ENCODE measurements at regions not wholly inside any gene's neighbourhood (a gene's known extent, or its start where the extent isn't known, plus 50 kb on each side); places are given as distances from the start of the nearest gene placed in this dataset.
A peak's percentile ranks its signal among the peaks of the same experiment; 100 is the strongest.

DNA sequence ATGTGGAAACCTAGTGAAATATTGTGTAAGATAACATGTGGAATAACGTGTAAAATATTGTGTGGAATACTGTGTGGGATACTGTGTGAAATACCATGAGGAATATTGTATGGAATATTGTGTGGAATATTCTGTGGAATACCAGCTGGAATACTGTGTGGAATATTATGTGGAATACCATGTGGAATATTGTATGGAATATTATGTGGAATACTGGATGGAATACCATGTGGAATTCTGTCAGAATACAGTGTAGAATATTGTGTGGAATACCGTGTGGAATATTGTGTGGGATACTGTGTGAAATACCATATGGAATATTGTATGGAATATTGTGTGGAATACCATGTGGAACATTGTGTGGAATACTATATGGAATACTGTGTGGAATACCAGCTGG is 134.6 kb upstream of the CHST15 start (continued):
- TF ChIP-seq, protein P1, sequence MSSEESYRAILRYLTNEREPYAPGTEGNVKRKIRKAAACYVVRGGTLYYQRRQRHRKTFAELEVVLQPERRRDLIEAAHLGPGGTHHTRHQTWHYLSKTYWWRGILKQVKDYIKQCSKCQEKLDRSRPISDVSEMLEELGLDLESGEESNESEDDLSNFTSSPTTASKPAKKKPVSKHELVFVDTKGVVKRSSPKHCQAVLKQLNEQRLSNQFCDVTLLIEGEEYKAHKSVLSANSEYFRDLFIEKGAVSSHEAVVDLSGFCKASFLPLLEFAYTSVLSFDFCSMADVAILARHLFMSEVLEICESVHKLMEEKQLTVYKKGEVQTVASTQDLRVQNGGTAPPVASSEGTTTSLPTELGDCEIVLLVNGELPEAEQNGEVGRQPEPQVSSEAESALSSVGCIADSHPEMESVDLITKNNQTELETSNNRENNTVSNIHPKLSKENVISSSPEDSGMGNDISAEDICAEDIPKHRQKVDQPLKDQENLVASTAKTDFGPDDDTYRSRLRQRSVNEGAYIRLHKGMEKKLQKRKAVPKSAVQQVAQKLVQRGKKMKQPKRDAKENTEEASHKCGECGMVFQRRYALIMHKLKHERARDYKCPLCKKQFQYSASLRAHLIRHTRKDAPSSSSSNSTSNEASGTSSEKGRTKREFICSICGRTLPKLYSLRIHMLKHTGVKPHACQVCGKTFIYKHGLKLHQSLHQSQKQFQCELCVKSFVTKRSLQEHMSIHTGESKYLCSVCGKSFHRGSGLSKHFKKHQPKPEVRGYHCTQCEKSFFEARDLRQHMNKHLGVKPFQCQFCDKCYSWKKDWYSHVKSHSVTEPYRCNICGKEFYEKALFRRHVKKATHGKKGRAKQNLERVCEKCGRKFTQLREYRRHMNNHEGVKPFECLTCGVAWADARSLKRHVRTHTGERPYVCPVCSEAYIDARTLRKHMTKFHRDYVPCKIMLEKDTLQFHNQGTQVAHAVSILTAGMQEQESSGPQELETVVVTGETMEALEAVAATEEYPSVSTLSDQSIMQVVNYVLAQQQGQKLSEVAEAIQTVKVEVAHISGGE (CRISPR knock-in tag; IDR thresholded peaks at IDR 0.05): no peak
- TF ChIP-seq MEF2B (IDR thresholded peaks at IDR 0.05; ENCODE audit: partially characterized antibody, poor library complexity, severe bottlenecking) (no peak), ZNF207 (IDR thresholded peaks at IDR 0.05; ENCODE audit: borderline replicate concordance) (no peak), CHD1 (IDR thresholded peaks at IDR 0.05; ENCODE audit: low read depth, low read length) (no peak), SIX5 (IDR thresholded peaks at IDR 0.05; ENCODE audit: low read depth, low read length, severe bottlenecking) (no peak), NR2C1 (IDR thresholded peaks at IDR 0.05) (no peak), CREB1 (IDR thresholded peaks at IDR 0.05; ENCODE audit: low read depth) (no peak), WRNIP1 (IDR thresholded peaks at IDR 0.05; ENCODE audit: borderline replicate concordance, low read depth, low read length) (no peak), MYB (IDR thresholded peaks at IDR 0.05; ENCODE audit: borderline replicate concordance, low read depth, low read length) (no peak), SUZ12 (IDR thresholded peaks at IDR 0.05; ENCODE audit: unreplicated experiment) (no peak), PAX5 (IDR thresholded peaks at IDR 0.05; ENCODE audit: borderline replicate concordance, low read depth, low read length) (no peak), ZNF217 (IDR thresholded peaks at IDR 0.05) (peak; percentile 69; the same call in 1 of the 2 replicates), PAX8 (IDR thresholded peaks at IDR 0.05) (no peak)
- TF ChIP-seq, protein P2, sequence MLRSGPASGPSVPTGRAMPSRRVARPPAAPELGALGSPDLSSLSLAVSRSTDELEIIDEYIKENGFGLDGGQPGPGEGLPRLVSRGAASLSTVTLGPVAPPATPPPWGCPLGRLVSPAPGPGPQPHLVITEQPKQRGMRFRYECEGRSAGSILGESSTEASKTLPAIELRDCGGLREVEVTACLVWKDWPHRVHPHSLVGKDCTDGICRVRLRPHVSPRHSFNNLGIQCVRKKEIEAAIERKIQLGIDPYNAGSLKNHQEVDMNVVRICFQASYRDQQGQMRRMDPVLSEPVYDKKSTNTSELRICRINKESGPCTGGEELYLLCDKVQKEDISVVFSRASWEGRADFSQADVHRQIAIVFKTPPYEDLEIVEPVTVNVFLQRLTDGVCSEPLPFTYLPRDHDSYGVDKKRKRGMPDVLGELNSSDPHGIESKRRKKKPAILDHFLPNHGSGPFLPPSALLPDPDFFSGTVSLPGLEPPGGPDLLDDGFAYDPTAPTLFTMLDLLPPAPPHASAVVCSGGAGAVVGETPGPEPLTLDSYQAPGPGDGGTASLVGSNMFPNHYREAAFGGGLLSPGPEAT (IDR thresholded peaks at IDR 0.05; ENCODE audit: low read depth): peak; percentile 99
- TF ChIP-seq, protein P3, sequence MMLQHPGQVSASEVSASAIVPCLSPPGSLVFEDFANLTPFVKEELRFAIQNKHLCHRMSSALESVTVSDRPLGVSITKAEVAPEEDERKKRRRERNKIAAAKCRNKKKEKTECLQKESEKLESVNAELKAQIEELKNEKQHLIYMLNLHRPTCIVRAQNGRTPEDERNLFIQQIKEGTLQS (IDR thresholded peaks at IDR 0.05; ENCODE audit: borderline replicate concordance, extremely low read depth, low read depth, low read length): no peak

Data from GM12878 (cell line).